Activated CD4-positive, alpha-beta T cell treated with anti-CD3 and anti-CD28 coated beads, Interleukin-2, amount 50 U/mL, for 16 hours (primary cell): ENCODE measurements at regions not wholly inside any gene's neighbourhood (a gene's known extent, or its start where the extent isn't known, plus 50 kb on each side); places are given as distances from the start of the nearest gene placed in this dataset.

ENCODE experiments used
- DNase-seq: peaks from one replicate; pipeline ENCODE4 v3.0.0-alpha.2; 2020

- DNase-seq, result no peak
Measured at GRCh38 chr10:128629111-128630096, 503.2 kb upstream of the MKI67 start.

DNA sequence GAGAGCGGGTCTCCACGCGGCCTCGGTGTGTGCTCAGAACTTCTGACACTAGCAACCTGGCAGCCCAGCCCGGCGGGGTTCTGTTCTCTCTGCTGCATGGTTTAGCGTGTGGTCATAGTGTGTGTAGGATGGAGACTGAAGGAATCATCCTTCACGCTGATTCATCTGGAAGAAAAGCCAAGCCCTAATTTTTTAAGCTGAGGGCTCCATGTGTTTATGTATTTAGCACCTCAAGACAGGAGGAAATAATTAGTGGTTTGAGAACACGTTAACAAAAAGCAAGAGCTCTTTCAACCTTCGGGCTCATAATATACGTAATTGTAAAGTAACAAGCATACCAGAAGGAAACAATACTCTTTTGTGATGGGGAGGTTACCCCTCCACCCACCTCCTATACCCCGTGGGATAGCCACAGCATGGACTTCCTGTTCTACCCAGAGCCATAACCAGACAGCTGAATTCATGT is 504.6 kb upstream of the MKI67 start:
- DNase-seq, result no peak

DNA sequence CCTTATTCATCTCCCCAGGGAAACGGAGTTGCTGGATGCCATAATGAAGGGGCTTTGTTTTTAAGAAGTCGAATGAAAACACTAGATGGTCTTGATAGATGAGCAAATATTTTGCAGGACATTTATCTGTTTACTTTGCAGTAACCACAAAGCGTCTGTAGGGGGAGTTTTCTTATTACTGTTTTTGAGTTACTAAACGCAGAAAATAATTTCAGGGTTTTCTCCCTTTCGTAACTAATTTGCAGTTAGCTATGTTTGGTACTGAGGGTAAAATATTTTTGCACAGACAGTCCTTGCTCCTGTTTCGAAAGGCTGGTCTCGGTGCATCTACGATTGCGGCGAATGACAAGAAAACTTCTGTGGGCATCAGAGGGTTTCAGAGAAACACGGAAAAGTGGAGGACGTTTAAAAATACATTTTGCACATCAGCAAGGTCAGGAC is 505.6 kb upstream of the MKI67 start:
- peak; percentile 26 for DNase-seq

GRCh38 chr10:128632694-128633093 is 506.5 kb upstream of the MKI67 start:
- no peak for DNase-seq

GRCh38 chr10:128633864-128634540 is 507.8 kb upstream of the MKI67 start:
- no peak for DNase-seq

GRCh38 chr10:128642023-128642422 is 515.8 kb upstream of the MKI67 start:
- no peak for DNase-seq

- no peak for DNase-seq
Measured at GRCh38 chr10:128642502-128642901, 516.3 kb upstream of the MKI67 start.

DNA sequence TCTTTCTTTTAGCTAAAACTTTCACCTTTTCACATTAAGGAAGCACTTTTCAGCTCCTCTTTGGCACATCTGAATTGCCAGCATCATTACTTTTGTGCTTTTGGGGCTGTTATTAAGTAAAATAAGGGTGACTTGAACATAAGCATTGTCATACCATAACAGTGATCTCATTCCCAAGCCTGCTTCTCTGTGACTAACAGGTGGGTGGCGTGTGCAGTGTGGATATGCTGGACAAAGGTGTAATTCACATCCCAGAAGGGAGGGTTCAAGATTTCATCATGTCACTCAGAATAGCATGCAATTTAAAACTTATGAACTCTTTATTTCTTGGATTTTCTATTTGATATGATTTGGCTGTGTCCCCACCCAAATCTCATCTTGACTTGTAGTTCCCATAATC is 517.4 kb upstream of the MKI67 start:
- no peak for DNase-seq

GRCh38 chr10:128645486-128645885 is 519.3 kb upstream of the MKI67 start:
- no peak for DNase-seq

- DNase-seq, result no peak
Measured at GRCh38 chr10:128646956-128647355, 520.7 kb upstream of the MKI67 start.

DNA sequence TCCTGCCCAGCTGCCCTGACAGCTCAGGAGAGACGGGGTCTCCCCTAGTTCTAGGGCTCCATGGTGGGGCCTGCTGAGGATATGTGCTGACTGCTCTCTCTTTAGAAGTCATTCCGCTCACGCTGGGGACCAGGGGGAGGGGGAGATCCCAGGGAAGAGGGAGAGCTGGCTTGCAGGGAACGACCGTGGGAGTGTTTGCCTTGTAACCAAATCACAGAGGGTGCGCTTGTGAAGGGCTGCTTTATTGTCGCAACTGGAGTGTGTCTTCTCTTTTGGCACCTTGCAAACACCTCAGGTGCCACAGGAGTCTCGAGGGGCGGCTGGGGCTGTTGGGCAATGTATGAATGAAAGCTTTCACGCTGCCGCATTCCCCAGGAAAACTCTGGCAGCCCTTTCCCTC is 531.3 kb upstream of the MKI67 start:
- DNase-seq, result no peak

GRCh38 chr10:128660726-128661125 is 534.5 kb upstream of the MKI67 start:
- no peak for DNase-seq

DNA sequence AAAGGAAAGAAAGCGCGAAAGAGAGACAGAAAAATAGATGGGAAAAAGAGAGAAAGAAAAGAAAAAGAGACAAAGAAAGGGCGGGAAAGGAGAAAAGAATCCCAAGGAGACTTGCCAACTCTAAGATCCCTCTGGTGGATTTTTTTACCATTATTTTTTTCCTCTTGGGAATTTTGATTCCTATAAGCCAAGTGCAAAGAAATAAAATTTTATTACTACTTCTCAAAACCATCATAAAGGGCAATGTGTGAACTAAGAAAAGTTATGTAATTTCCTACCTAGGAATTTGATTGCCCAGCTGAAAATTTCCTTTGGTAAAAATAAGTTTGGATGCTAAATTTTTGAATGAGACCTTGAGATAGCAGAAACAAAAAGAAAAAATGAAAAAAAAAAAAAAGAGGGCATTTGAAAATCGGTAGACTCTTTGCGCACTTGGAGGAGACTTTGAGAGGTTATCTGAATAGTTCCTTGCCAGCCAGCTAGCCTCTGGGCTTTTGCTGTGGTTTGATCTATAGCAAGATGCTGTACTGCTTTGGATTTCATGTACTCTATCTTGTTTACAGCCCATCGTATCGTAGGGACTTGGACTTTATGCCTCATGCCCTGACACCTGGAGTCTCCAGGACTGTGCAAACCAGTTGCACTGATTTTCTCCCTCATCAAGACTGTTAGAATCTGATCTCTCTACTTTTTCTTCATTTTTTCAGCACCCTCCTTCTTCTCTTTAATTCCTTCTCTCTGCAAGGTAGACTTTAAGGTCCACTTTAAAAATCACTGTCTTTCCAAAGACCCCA is 535.4 kb upstream of the MKI67 start:
- no peak for DNase-seq

GRCh38 chr10:128662520-128662919 is 536.3 kb upstream of the MKI67 start:
- DNase-seq, result no peak

GRCh38 chr10:128664729-128665128 is 538.5 kb upstream of the MKI67 start:
- DNase-seq, result no peak

GRCh38 chr10:128675405-128675804 is 549.2 kb upstream of the MKI67 start:
- no peak for DNase-seq

- DNase-seq, result no peak
Measured at GRCh38 chr10:128680116-128680515, 553.9 kb upstream of the MKI67 start.

DNA sequence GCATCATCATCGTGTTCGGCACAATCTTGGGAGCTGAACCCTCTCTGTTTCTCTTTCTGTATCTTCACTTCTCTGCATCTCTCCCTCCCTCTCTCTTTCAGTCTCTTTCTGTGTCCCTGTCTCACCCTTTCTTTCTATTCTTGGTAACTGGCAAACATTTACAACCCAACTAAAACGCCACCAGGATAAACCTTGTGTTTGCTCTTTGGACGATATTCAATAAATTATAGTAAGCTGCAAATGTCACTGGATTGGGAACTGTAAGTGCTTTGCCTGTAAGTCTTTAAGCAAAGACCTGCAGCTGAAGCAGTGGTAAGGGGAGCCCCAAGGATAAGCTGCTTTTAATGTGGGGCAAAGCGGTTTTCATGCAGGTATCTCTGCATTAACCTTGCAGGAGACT is 558.0 kb upstream of the MKI67 start:
- no peak for DNase-seq

- no peak for DNase-seq
Measured at GRCh38 chr10:128686630-128687278, 560.5 kb upstream of the MKI67 start.

DNA sequence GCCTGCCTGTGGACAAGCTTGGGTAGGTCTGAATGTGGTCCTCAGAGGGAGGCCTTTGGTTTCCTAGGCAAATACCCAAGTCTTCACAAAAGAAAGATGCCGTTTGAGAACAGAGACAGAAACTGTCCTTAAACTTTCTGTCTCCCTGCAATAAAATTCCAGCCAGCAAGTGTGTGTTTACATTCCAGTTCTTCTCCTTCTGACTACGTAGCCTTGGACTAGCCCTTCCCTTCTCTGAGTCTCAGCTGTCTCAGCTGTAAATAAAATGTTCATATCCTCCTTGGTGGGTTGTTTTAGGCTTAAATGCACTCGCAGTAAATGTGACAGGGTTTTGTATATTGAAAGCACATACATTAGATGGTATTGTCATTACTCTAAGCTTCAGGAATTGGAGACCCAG is 561.2 kb upstream of the MKI67 start:
- no peak for DNase-seq

- no peak for DNase-seq
Measured at GRCh38 chr10:128687927-128688549, 561.8 kb upstream of the MKI67 start.

- no peak for DNase-seq
Measured at GRCh38 chr10:128689667-128690066, 563.4 kb upstream of the MKI67 start.
